ENCODE measurements at regions not wholly inside any gene's neighbourhood (a gene's known extent, or its start where the extent isn't known, plus 50 kb on each side); places are given as distances from the start of the nearest gene placed in this dataset.

DNA sequence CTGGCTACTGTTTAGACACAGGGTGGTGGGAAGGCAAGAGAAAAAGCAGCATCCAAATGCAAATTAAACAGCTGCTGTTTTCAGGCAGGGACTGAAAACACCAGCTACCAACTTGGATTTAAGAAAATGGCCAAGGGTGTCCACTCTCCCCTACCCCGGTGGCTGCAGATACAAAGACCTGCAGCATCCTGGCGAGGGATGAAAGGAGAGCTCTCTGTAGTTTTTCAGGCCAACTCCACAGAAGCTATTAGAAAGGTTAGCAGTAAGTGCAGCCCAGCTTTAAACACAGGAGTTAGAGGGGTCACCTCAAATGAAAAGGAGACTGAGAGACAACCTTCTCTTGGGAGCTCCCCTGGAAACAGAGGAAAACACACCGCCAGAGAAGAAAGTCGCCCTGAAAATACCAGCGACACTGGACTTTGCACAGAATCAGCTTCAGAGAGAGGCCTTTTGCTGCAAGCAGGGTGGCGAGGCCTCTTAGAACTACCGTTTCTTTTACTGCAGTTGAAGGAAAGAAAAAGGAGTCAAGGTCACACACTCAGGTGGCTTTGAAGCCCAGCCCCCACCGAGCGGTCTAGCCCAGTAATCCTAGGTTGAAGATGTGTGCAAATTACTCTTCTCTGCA lies 74.4 kb upstream of the TIAM1 start:
- no peak for TF ChIP-seq POLR2AphosphoS5 (IDR thresholded peaks at IDR 0.05; ENCODE audit: low read depth, low read length)
- TF ChIP-seq POLR2A (IDR thresholded peaks at IDR 0.05; ENCODE audit: low read depth, low read length) = no peak
- no peak for TF ChIP-seq TAF1 (IDR thresholded peaks at IDR 0.05; ENCODE audit: borderline replicate concordance, low read depth, low read length)
